HCT116 (cell line): ENCODE measurements at regions not wholly inside any gene's neighbourhood (a gene's known extent, or its start where the extent isn't known, plus 50 kb on each side); places are given as distances from the start of the nearest gene placed in this dataset.

Source experiments
- ATAC-seq: fragments of 200-7000 bp; cut with Tn5 transposase; 2 replicates; pipeline ENCODE4 v1.9.1; 2020; ENCODE audit warnings: mild to moderate bottlenecking, moderate library complexity
- BruUV-seq: library from RNA; stranded (reverse); fragments of 400-500 nt; replicated peaks from 2 replicates; lab custom pipeline; 2021; lab: Mats Ljungman, UMichigan
- CTCF ChIA-PET: fragments of 300-600 bp; sonication (Branson Sonifier 250); formaldehyde crosslinking; loops from one replicate; lab custom pipeline; 2021; ENCODE audit warnings: antibody characterized with exemption; lab: Charles Lee
- POLR2A ChIA-PET: fragments of 300-600, 350-600 bp; sonication (Branson Sonifier 250); formaldehyde crosslinking; loops from one replicate; lab custom pipeline; 2021; ENCODE audit warnings: antibody characterized with exemption; lab: Charles Lee
- RAD21 ChIA-PET, 2 experiments: fragments of 300-600 bp; sonication (Branson Sonifier 250); formaldehyde crosslinking; loops; one replicate each; lab custom pipeline; 2023; ENCODE audit warnings: low total read pairs in 2 of 2; ENCODE audit not compliant: uncharacterized antibody in 2 of 2, unreplicated experiment in 2 of 2, low non-redundant PET in 1 of 2; lab: Charles Lee
- DNase-seq: peaks from one replicate; pipeline ENCODE4 v3.0.0-alpha.2; 2010; ENCODE audit warnings: low read depth, low spot score
- H2AFZ ChIP-seq: fragments of 200-600 bp; shearing (Covaris generic), sonication (generic); 2 replicates; pipeline ENCODE4 v1.6.1; 2017; ENCODE audit warnings: low read depth, mixed run types, mixed read lengths, antibody characterized with exemption, low read length; ENCODE audit not compliant: poor library complexity, severe bottlenecking
- H3K27ac ChIP-seq: 2 replicates; pipeline ENCODE4 v1.5.1; 2012; ENCODE audit warnings: low read depth, low read length
- H3K27me3 ChIP-seq: fragments of 200-600 bp; sonication (generic); 2 replicates; pipeline ENCODE4 v1.6.1; 2016; ENCODE audit warnings: mixed run types, low read length, mixed read lengths; ENCODE audit not compliant: insufficient read depth
- H3K36me3 ChIP-seq, 2 experiments: fragments of 200-500 bp in 1 of 2; fragments of 200-600 bp in 1 of 2; sonication (Bioruptor generic) in 1 of 2; sonication (generic) in 1 of 2; 2 replicates each; pipeline versions ENCODE4 v1.5.1 to v1.6.1; 2014 to 2016; ENCODE audit warnings: low read length in 2 of 2, inconsistent platforms in 1 of 2, mixed read lengths in 1 of 2, mixed run types in 1 of 2; ENCODE audit not compliant: insufficient read depth in 2 of 2, control insufficient read depth in 1 of 2
- H3K4me1 ChIP-seq, 2 experiments: fragments of 200-600 bp in 1 of 2; sonication (generic) in 1 of 2; 2 replicates each; pipeline versions ENCODE4 v1.5.1 to v1.6.1; 2012 to 2017; ENCODE audit warnings: low read length in 2 of 2, inconsistent platforms in 1 of 2, mild to moderate bottlenecking in 1 of 2, mixed read lengths in 1 of 2, mixed run types in 1 of 2, moderate library complexity in 1 of 2; ENCODE audit not compliant: insufficient read depth in 2 of 2, control insufficient read depth in 1 of 2
- H3K4me2 ChIP-seq: fragments of 200-600 bp; sonication (generic); 2 replicates; pipeline ENCODE4 v1.6.1; 2017; ENCODE audit warnings: mixed run types, low read length, mixed read lengths
- H3K4me3 ChIP-seq, 2 experiments: fragments of 200-600 bp in 1 of 2; sonication (generic) in 1 of 2; replicated peaks in 1 of 2; 2 replicates each; pipeline ENCODE4 v1.5.1; 2011 to 2016; ENCODE audit warnings: low read length in 2 of 2, control low read depth in 1 of 2, low read depth in 1 of 2, mild to moderate bottlenecking in 1 of 2, mixed read lengths in 1 of 2, mixed run types in 1 of 2
- H3K79me2 ChIP-seq: fragments of 200-600 bp; sonication (generic); 2 replicates; pipeline ENCODE4 v1.6.1; 2017; ENCODE audit warnings: mild to moderate bottlenecking, mixed run types, low read length, moderate library complexity, mixed read lengths; ENCODE audit not compliant: insufficient read depth
- H3K9ac ChIP-seq: fragments of 200-600 bp; sonication (generic); 2 replicates; pipeline ENCODE4 v1.6.1; 2016; ENCODE audit warnings: low read length, mixed read lengths
- H3K9me2 ChIP-seq: fragments of 200-600 bp; sonication (generic), shearing (Covaris generic); 2 replicates; pipeline ENCODE4 v1.6.1; 2017; ENCODE audit warnings: mixed run types, mild to moderate bottlenecking, moderate library complexity; ENCODE audit not compliant: insufficient read depth
- H3K9me3 ChIP-seq, 2 experiments: fragments of 200-500 bp in 1 of 2; fragments of 200-600 bp in 1 of 2; sonication (Bioruptor generic) in 1 of 2; sonication (generic) in 1 of 2; 2 replicates each; pipeline ENCODE4 v1.6.1; 2014 to 2017; ENCODE audit warnings: low read length in 2 of 2, mixed read lengths in 2 of 2, inconsistent platforms in 1 of 2, low read depth in 1 of 2, mild to moderate bottlenecking in 1 of 2, mixed run types in 1 of 2, moderate library complexity in 1 of 2; ENCODE audit not compliant: control insufficient read depth in 1 of 2, insufficient read depth in 1 of 2
- H4K20me1 ChIP-seq: fragments of 200-600 bp; sonication (generic), shearing (Covaris generic); 2 replicates; pipeline ENCODE4 v1.6.1; 2017; ENCODE audit warnings: mixed run types, mild to moderate bottlenecking, moderate library complexity; ENCODE audit not compliant: insufficient read depth
- ATF3 ChIP-seq: IDR thresholded peaks from 2 replicates; pipeline ENCODE4 v1.6.1; 2012
- CBX3 ChIP-seq: IDR thresholded peaks from 2 replicates; pipeline ENCODE4 v1.6.1; 2012; ENCODE audit warnings: low read depth
- CEBPB ChIP-seq: IDR thresholded peaks from 2 replicates; pipeline ENCODE4 v1.6.1; 2012; ENCODE audit warnings: low read depth
- CTCF ChIP-seq, 3 experiments: fragments of 200-600 bp in 1 of 3; sonication (generic) in 1 of 3; IDR thresholded peaks in 2 of 3; conservative IDR thresholded peaks in 1 of 3; 2 replicates each; pipeline ENCODE4 v1.5.1; 2012 to 2017; ENCODE audit warnings: low read depth in 2 of 3, low read length in 2 of 3, antibody characterized with exemption in 1 of 3, borderline replicate concordance in 1 of 3, control low read depth in 1 of 3, mild to moderate bottlenecking in 1 of 3, mixed read lengths in 1 of 3, mixed run types in 1 of 3, moderate library complexity in 1 of 3; ENCODE audit not compliant: insufficient read depth in 1 of 3
- EGR1 ChIP-seq: IDR thresholded peaks from 2 replicates; pipeline ENCODE4 v1.6.1; 2012; ENCODE audit warnings: low read depth
- ELF1 ChIP-seq: IDR thresholded peaks from 2 replicates; pipeline ENCODE4 v1.6.1; 2012; ENCODE audit warnings: low read depth, borderline replicate concordance
- EZH2 ChIP-seq: fragments of 200-600 bp; sonication (generic); IDR thresholded peaks from 2 replicates; pipeline ENCODE4 v1.6.1; 2017; ENCODE audit warnings: antibody characterized with exemption, mixed run types
- EZH2phosphoT487 ChIP-seq: fragments of 200-600 bp; IDR thresholded peaks from 2 replicates; pipeline ENCODE4 v1.6.1; 2018; ENCODE audit warnings: antibody characterized with exemption, borderline replicate concordance
- JUND ChIP-seq: IDR thresholded peaks from 2 replicates; pipeline ENCODE4 v1.6.1; 2012
- MAX ChIP-seq: IDR thresholded peaks from 2 replicates; pipeline ENCODE4 v1.6.1; 2012
- POLR2A ChIP-seq: IDR thresholded peaks from 2 replicates; pipeline ENCODE4 v1.7.0; 2011; ENCODE audit warnings: borderline replicate concordance; ENCODE audit not compliant: insufficient read depth, insufficient read length; ENCODE audit errors: extremely low read depth
- POLR2AphosphoS5 ChIP-seq: IDR thresholded peaks from 2 replicates; pipeline ENCODE4 v1.6.1; 2011; ENCODE audit warnings: mild to moderate bottlenecking, low read depth, low read length, moderate library complexity
- RAD21 ChIP-seq: IDR thresholded peaks from 2 replicates; pipeline ENCODE4 v1.6.1; 2012; ENCODE audit warnings: low read depth, mild to moderate bottlenecking
- SIN3A ChIP-seq: IDR thresholded peaks from 2 replicates; pipeline ENCODE4 v1.6.1; 2012; ENCODE audit warnings: low read depth
- SP1 ChIP-seq: IDR thresholded peaks from 2 replicates; pipeline ENCODE4 v1.6.1; 2012; ENCODE audit warnings: low read depth
- TCF7L2 ChIP-seq: IDR thresholded peaks from 2 replicates; pipeline ENCODE4 v1.7.0; 2011; ENCODE audit warnings: borderline replicate concordance, inconsistent platforms; ENCODE audit not compliant: insufficient read depth, insufficient read length; ENCODE audit errors: extremely low read depth
- YY1 ChIP-seq: IDR thresholded peaks from 2 replicates; pipeline ENCODE4 v1.6.1; 2011; ENCODE audit warnings: low read length, low read depth, moderate library complexity, mild to moderate bottlenecking; ENCODE audit not compliant: insufficient replicate concordance; ENCODE audit errors: extremely low read depth
- ZBTB33 ChIP-seq: IDR thresholded peaks from 2 replicates; pipeline ENCODE4 v1.6.1; 2011; ENCODE audit warnings: mild to moderate bottlenecking, low read length, moderate library complexity; ENCODE audit not compliant: insufficient replicate concordance; ENCODE audit errors: extremely low read depth
- ZFX ChIP-seq: fragments of 450-650 bp; IDR thresholded peaks from 2 replicates; pipeline ENCODE4 v1.6.1; 2017
- ZNF274 ChIP-seq: fragments of 200-500 bp; sonication (Bioruptor generic); IDR thresholded peaks from 2 replicates; pipeline ENCODE4 v1.6.1; 2014; ENCODE audit warnings: mild to moderate bottlenecking, low read depth, low read length, inconsistent platforms
- intact Hi-C: fragments of 100-400 bp; cut with micrococcal nuclease; formaldehyde crosslinking; loops from 2 replicates; pipeline ENCODE4 v1.10.0; 2022

GRCh38 chr5:28403846-28404245 lies 1365.5 kb upstream of the CDH9 start:
- H3K4me2 ChIP-seq, result no peak overlapping the region
- H3K9me3 ChIP-seq, result peaks cover 4 to 38% of the 10 kb centered on the region in 2 experiments
- no peak overlapping the region for H2AFZ ChIP-seq
- no peaks in the 10 kb centered on the region for H3K36me3 ChIP-seq
- no peaks in the 10 kb centered on the region for H4K20me1 ChIP-seq
- ChIA-PET RAD21 (no interaction called here), POLR2A (no interaction called here), CTCF (no interaction called here)
- H3K79me2 ChIP-seq, result no peaks in the 10 kb centered on the region
- H3K4me3 ChIP-seq, result no peak overlapping the region
- no peaks in the 10 kb centered on the region for H3K9me2 ChIP-seq
- no peak for DNase-seq
- TF ChIP-seq RAD21 (no peak), CTCF (IDR thresholded peaks at IDR 0.05 in 2 of 3, conservative IDR thresholded peaks at IDR 0.05 in 1 of 3; ENCODE audit: borderline replicate concordance in 1 of 3, insufficient read depth in 1 of 3, low read depth in 2 of 3, low read length in 2 of 3) (no peak), EZH2phosphoT487 (no peak), TCF7L2 (no peak), ATF3 (no peak), JUND (no peak), ELF1 (no peak), ZBTB33 (no peak), POLR2AphosphoS5 (no peak), SIN3A (no peak), EZH2 (no peak), MAX (no peak), CEBPB (no peak), ZFX (no peak), YY1 (no peak), EGR1 (no peak), SP1 (no peak), ZNF274 (no peak), POLR2A (no peak), CBX3 (no peak)
- H3K9ac ChIP-seq, result no peak overlapping the region
- no TSS peak for BruUV-seq
- H3K27ac ChIP-seq, result no peak overlapping the region
- no peaks in the 10 kb centered on the region for H3K4me1 ChIP-seq
- intact Hi-C loops, result no loop called here
- H3K27me3 ChIP-seq, result no peaks in the 10 kb centered on the region
- no peak for ATAC-seq
